Breast epithelium (tissue), 3 donors: ENCODE measurements at regions not wholly inside any gene's neighbourhood (a gene's known extent, or its start where the extent isn't known, plus 50 kb on each side); places are given as distances from the start of the nearest gene placed in this dataset.

Experiments used
- POLR2A ChIP-seq: fragments of 450-650 bp; IDR thresholded peaks from one replicate; pipeline ENCODE4 v1.6.1; 2016; ENCODE audit warnings: antibody characterized with exemption, mild to moderate bottlenecking, moderate library complexity
- TF ChIP-seq, protein P1 (sequence below), 3 donors: fragments of 450-650 bp; IDR thresholded peaks; one replicate each; pipeline ENCODE4 v1.5.1; 2016 to 2017; ENCODE audit warnings: antibody characterized with exemption in 3 of 3, mild to moderate bottlenecking in 3 of 3, moderate library complexity in 3 of 3

GRCh38 chr2:226143091-226143490 lies 656.5 kb downstream of the IRS1 start:
- no peak for TF ChIP-seq POLR2A
- TF ChIP-seq, protein P1, sequence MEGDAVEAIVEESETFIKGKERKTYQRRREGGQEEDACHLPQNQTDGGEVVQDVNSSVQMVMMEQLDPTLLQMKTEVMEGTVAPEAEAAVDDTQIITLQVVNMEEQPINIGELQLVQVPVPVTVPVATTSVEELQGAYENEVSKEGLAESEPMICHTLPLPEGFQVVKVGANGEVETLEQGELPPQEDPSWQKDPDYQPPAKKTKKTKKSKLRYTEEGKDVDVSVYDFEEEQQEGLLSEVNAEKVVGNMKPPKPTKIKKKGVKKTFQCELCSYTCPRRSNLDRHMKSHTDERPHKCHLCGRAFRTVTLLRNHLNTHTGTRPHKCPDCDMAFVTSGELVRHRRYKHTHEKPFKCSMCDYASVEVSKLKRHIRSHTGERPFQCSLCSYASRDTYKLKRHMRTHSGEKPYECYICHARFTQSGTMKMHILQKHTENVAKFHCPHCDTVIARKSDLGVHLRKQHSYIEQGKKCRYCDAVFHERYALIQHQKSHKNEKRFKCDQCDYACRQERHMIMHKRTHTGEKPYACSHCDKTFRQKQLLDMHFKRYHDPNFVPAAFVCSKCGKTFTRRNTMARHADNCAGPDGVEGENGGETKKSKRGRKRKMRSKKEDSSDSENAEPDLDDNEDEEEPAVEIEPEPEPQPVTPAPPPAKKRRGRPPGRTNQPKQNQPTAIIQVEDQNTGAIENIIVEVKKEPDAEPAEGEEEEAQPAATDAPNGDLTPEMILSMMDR (IDR thresholded peaks at IDR 0.05) = no peak
